Stomach (tissue), 4 donors: ENCODE measurements at regions not wholly inside any gene's neighbourhood (a gene's known extent, or its start where the extent isn't known, plus 50 kb on each side); places are given as distances from the start of the nearest gene placed in this dataset.

Experiments used
- CTCF ChIP-seq, 7 experiments: fragments of 450-650 bp in 4 of 7; fragments of 200-600 bp in 3 of 7; sonication (generic) in 3 of 7; IDR thresholded peaks; one replicate each; pipeline ENCODE4 v1.5.1; 2016 to 2019; ENCODE audit warnings: antibody characterized with exemption in 7 of 7, control low read depth in 2 of 7, mild to moderate bottlenecking in 1 of 7
- EP300 ChIP-seq: sonication (generic); formaldehyde crosslinking; IDR thresholded peaks from one replicate; pipeline ENCODE4 v1.6.1; 2017; ENCODE audit warnings: antibody characterized with exemption
- POLR2A ChIP-seq, 4 donors: fragments of 450-650 bp; IDR thresholded peaks; one replicate each; pipeline ENCODE4 v1.6.1; 2016; ENCODE audit warnings: antibody characterized with exemption in 4 of 4, control low read depth in 2 of 4, mild to moderate bottlenecking in 1 of 4, moderate library complexity in 1 of 4

- TF ChIP-seq CTCF (IDR thresholded peaks at IDR 0.05) (no peak), EP300 (no peak), POLR2A (IDR thresholded peaks at IDR 0.05) (no peak)
These were observed 676.1 kb upstream of the C9orf72 start for GRCh38 chr9:28249424-28249823.
